ENCODE measurements at regions not wholly inside any gene's neighbourhood (a gene's known extent, or its start where the extent isn't known, plus 50 kb on each side); places are given as distances from the start of the nearest gene placed in this dataset.

GRCh38 chr9:80883826-80884579 is 805.3 kb downstream of the TLE1 start:
- no peak overlapping the region for H3K27ac ChIP-seq (ENCODE audit: control insufficient read depth, insufficient read depth, low read length)
- no peak overlapping the region for H3K4me2 ChIP-seq (ENCODE audit: control insufficient read depth, extremely low read depth, insufficient read depth, low read depth, low read length)
- no peak overlapping the region for H3K9ac ChIP-seq (ENCODE audit: control insufficient read depth, extremely low read depth, insufficient read depth, low read length)
- H4K20me1 ChIP-seq (ENCODE audit: control insufficient read depth, extremely low read depth, insufficient read depth, low read length) = no peaks in the 10 kb centered on the region
- H3K36me3 ChIP-seq (ENCODE audit: control insufficient read depth in 2 of 2, extremely low read depth in 1 of 2, insufficient read depth in 2 of 2, low read length in 2 of 2) = no peaks in the 10 kb centered on the region
- no peak for DNase-seq (ENCODE audit: low read depth, low spot score)
- no peak overlapping the region for H3K4me3 ChIP-seq (ENCODE audit: control insufficient read depth in 2 of 3, extremely low read depth in 1 of 3, insufficient read depth in 2 of 3, low read depth in 1 of 3, low read length in 3 of 3)
- H3K27me3 ChIP-seq (ENCODE audit: control insufficient read depth, extremely low read depth, insufficient read depth, low read length) = no peaks in the 10 kb centered on the region
- no peaks in the 10 kb centered on the region for H3K4me1 ChIP-seq (ENCODE audit: control insufficient read depth, extremely low read depth, insufficient read depth, low read length)
- H3K9me1 ChIP-seq (ENCODE audit: control insufficient read depth, extremely low read depth, insufficient read depth, low read length) = no peaks in the 10 kb centered on the region
- FAIRE-seq = no peak
- H3K79me2 ChIP-seq (ENCODE audit: control insufficient read depth, insufficient read depth, low read length) = no peaks in the 10 kb centered on the region
- dilution Hi-C loops (cut with MboI; ENCODE audit: extremely low pct_ligation_motif_present, low sequenced_read_pairs) = no loop called here
- no peaks in the 10 kb centered on the region for H3K9me3 ChIP-seq (ENCODE audit: control insufficient read depth, low read depth, low read length)
- H2AFZ ChIP-seq (ENCODE audit: control insufficient read depth, low read length) = no peak overlapping the region
- TF ChIP-seq EZH2 (IDR thresholded peaks at IDR 0.05; ENCODE audit: low read length) (no peak), CTCF (optimal IDR thresholded peaks at IDR 0.05 in 1 of 3, IDR thresholded peaks at IDR 0.05 in 1 of 3, conservative IDR thresholded peaks at IDR 0.05 in 1 of 3; ENCODE audit: extremely low read depth in 1 of 3, insufficient read depth in 2 of 3, low read length in 3 of 3) (no peak)

- DNase-seq (ENCODE audit: low read depth, low spot score) (no peak), FAIRE-seq (no peak)
- no peak for TF ChIP-seq EZH2 (IDR thresholded peaks at IDR 0.05; ENCODE audit: low read length)
- no peak for TF ChIP-seq CTCF (optimal IDR thresholded peaks at IDR 0.05 in 1 of 3, IDR thresholded peaks at IDR 0.05 in 1 of 3, conservative IDR thresholded peaks at IDR 0.05 in 1 of 3; ENCODE audit: extremely low read depth in 1 of 3, insufficient read depth in 2 of 3, low read length in 3 of 3)
- Histone ChIP-seq H3K79me2 (ENCODE audit: control insufficient read depth, insufficient read depth, low read length) (no peaks in the 10 kb centered on the region), H3K4me2 (ENCODE audit: control insufficient read depth, extremely low read depth, insufficient read depth, low read depth, low read length) (no peak overlapping the region), H3K9me1 (ENCODE audit: control insufficient read depth, extremely low read depth, insufficient read depth, low read length) (no peaks in the 10 kb centered on the region), H3K36me3 (ENCODE audit: control insufficient read depth in 2 of 2, extremely low read depth in 1 of 2, insufficient read depth in 2 of 2, low read length in 2 of 2) (no peaks in the 10 kb centered on the region), H3K27me3 (ENCODE audit: control insufficient read depth, extremely low read depth, insufficient read depth, low read length) (no peaks in the 10 kb centered on the region), H3K4me3 (ENCODE audit: control insufficient read depth in 2 of 3, extremely low read depth in 1 of 3, insufficient read depth in 2 of 3, low read depth in 1 of 3, low read length in 3 of 3) (no peak overlapping the region), H3K27ac (ENCODE audit: control insufficient read depth, insufficient read depth, low read length) (no peak overlapping the region), H3K4me1 (ENCODE audit: control insufficient read depth, extremely low read depth, insufficient read depth, low read length) (no peaks in the 10 kb centered on the region), H4K20me1 (ENCODE audit: control insufficient read depth, extremely low read depth, insufficient read depth, low read length) (no peaks in the 10 kb centered on the region), H2AFZ (ENCODE audit: control insufficient read depth, low read length) (no peak overlapping the region), H3K9ac (ENCODE audit: control insufficient read depth, extremely low read depth, insufficient read depth, low read length) (no peak overlapping the region), H3K9me3 (ENCODE audit: control insufficient read depth, low read depth, low read length) (no peaks in the 10 kb centered on the region)
- dilution Hi-C loops (cut with MboI; ENCODE audit: extremely low pct_ligation_motif_present, low sequenced_read_pairs) = no loop called here
Measured at GRCh38 chr9:80883426-80883825, 805.9 kb downstream of the TLE1 start.
